H9 (cell line): ENCODE measurements at regions not wholly inside any gene's neighbourhood (a gene's known extent, or its start where the extent isn't known, plus 50 kb on each side); places are given as distances from the start of the nearest gene placed in this dataset.

Source experiments
- DNase-seq: peaks from one replicate; pipeline ENCODE4 v3.0.0-alpha.2; 2017
- H2AFZ ChIP-seq: one replicate; pipeline ENCODE4 v1.6.1; 2013; ENCODE audit warnings: mild to moderate bottlenecking, low read length, control low read depth, moderate library complexity
- H2AK5ac ChIP-seq: 2 replicates; pipeline ENCODE4 v1.6.1; 2013; ENCODE audit warnings: low read length, control low read depth, mixed read lengths; ENCODE audit not compliant: insufficient read length
- H2BK120ac ChIP-seq: one replicate; pipeline ENCODE4 v1.6.1; 2013; ENCODE audit warnings: low read depth, mild to moderate bottlenecking, low read length, control low read depth, inconsistent platforms; ENCODE audit not compliant: poor library complexity, severe bottlenecking
- H2BK12ac ChIP-seq: 2 replicates; pipeline ENCODE4 v1.6.1; 2013; ENCODE audit warnings: low read length, control low read depth, mixed read lengths, low read depth; ENCODE audit not compliant: insufficient read length
- H2BK15ac ChIP-seq: 2 replicates; pipeline ENCODE4 v1.6.1; 2013; ENCODE audit warnings: low read depth, low read length, control low read depth
- H2BK20ac ChIP-seq: one replicate; pipeline ENCODE4 v1.6.1; 2013; ENCODE audit warnings: low read depth, mild to moderate bottlenecking, low read length, control low read depth, inconsistent platforms; ENCODE audit not compliant: poor library complexity, severe bottlenecking
- H2BK5ac ChIP-seq: 2 replicates; pipeline ENCODE4 v1.6.1; 2013; ENCODE audit warnings: low read length, control low read depth, mixed read lengths; ENCODE audit not compliant: insufficient read length
- H3K14ac ChIP-seq: 2 replicates; pipeline ENCODE4 v1.6.1; 2013; ENCODE audit warnings: low read length, control low read depth; ENCODE audit not compliant: insufficient read depth
- H3K18ac ChIP-seq: 2 replicates; pipeline ENCODE4 v1.6.1; 2013; ENCODE audit warnings: low read depth, mild to moderate bottlenecking, mixed read lengths, low read length, control low read depth; ENCODE audit not compliant: insufficient read length
- H3K23ac ChIP-seq: 2 replicates; pipeline ENCODE4 v1.6.1; 2013; ENCODE audit warnings: low read length, control low read depth, mixed read lengths, low read depth; ENCODE audit not compliant: insufficient read length
- H3K23me2 ChIP-seq: 2 replicates; pipeline ENCODE4 v1.6.1; 2013; ENCODE audit warnings: low read depth, mild to moderate bottlenecking, mixed read lengths, low read length, control low read depth; ENCODE audit not compliant: insufficient read length, poor library complexity, severe bottlenecking
- H3K27ac ChIP-seq: 2 replicates; pipeline ENCODE4 v1.5.1; 2013; ENCODE audit warnings: low read length, control low read depth, mixed read lengths, low read depth; ENCODE audit not compliant: insufficient read length
- H3K27me3 ChIP-seq: 2 replicates; pipeline ENCODE4 v1.6.1; 2013; ENCODE audit warnings: low read length, control low read depth, inconsistent platforms; ENCODE audit not compliant: insufficient read depth
- H3K4ac ChIP-seq: 2 replicates; pipeline ENCODE4 v1.6.1; 2013; ENCODE audit warnings: low read depth, mild to moderate bottlenecking, control low read depth, inconsistent platforms, low read length, moderate library complexity
- H3K4me1 ChIP-seq: 2 replicates; pipeline ENCODE4 v1.6.1; 2013; ENCODE audit warnings: low read length, control low read depth, inconsistent platforms; ENCODE audit not compliant: insufficient read depth
- H3K4me2 ChIP-seq: 2 replicates; pipeline ENCODE4 v1.6.1; 2013; ENCODE audit warnings: low read length, control low read depth, mixed read lengths; ENCODE audit not compliant: insufficient read length, insufficient read depth
- H3K56ac ChIP-seq: 2 replicates; pipeline ENCODE4 v1.6.1; 2013; ENCODE audit warnings: low read depth, mild to moderate bottlenecking, mixed read lengths, low read length, control low read depth; ENCODE audit not compliant: insufficient read length
- H3K79me1 ChIP-seq: 2 replicates; pipeline ENCODE4 v1.6.1; 2013; ENCODE audit warnings: low read depth, mild to moderate bottlenecking, moderate library complexity, low read length, control low read depth, inconsistent platforms; ENCODE audit not compliant: insufficient read depth, poor library complexity, severe bottlenecking
- H3K79me2 ChIP-seq: 2 replicates; pipeline ENCODE4 v1.6.1; 2013; ENCODE audit warnings: low read length, control low read depth, inconsistent platforms; ENCODE audit not compliant: insufficient read depth
- H3K9ac ChIP-seq: 2 replicates; pipeline ENCODE4 v1.6.1; 2013; ENCODE audit warnings: low read length, control low read depth, mixed read lengths; ENCODE audit not compliant: insufficient read length; ENCODE audit errors: extremely low read depth
- H3K9me3 ChIP-seq: one replicate; pipeline ENCODE4 v1.6.1; 2013; ENCODE audit warnings: low read depth, low read length, inconsistent platforms; ENCODE audit not compliant: control insufficient read depth
- H3T11ph ChIP-seq: one replicate; pipeline ENCODE4 v1.6.1; 2013; ENCODE audit warnings: mild to moderate bottlenecking, low read length, control low read depth, inconsistent platforms
- H4K20me1 ChIP-seq: one replicate; pipeline ENCODE4 v1.6.1; 2013; ENCODE audit not compliant: control insufficient read depth, insufficient read length, insufficient read depth
- H4K5ac ChIP-seq: 2 replicates; pipeline ENCODE4 v1.6.1; 2013; ENCODE audit warnings: low read depth, mild to moderate bottlenecking, mixed read lengths, low read length, control low read depth; ENCODE audit not compliant: insufficient read length
- H4K8ac ChIP-seq: replicated peaks from 2 replicates; pipeline ENCODE4 v1.6.1; 2013; ENCODE audit warnings: low read length, control low read depth, mixed read lengths, low read depth; ENCODE audit not compliant: insufficient read length
- H4K91ac ChIP-seq: 2 replicates; pipeline ENCODE4 v1.6.1; 2013; ENCODE audit warnings: low read depth, mild to moderate bottlenecking, moderate library complexity, mixed read lengths, low read length, control low read depth; ENCODE audit not compliant: insufficient read length
- H3K27ac Mint-ChIP-seq, 3 experiments: 2 replicates in 2 of 3; 3 replicates in 1 of 3; pipeline ENCODE4 v1.8.0; 2020 to 2021; ENCODE audit warnings: mixed read lengths in 3 of 3, mild to moderate bottlenecking in 1 of 3, moderate library complexity in 1 of 3
- H3K27me3 Mint-ChIP-seq: 2 replicates; pipeline ENCODE4 v1.8.0; 2021; ENCODE audit warnings: low read depth, mild to moderate bottlenecking, moderate library complexity, mixed read lengths
- H3K36me3 Mint-ChIP-seq, 3 experiments: 2 replicates in 2 of 3; 3 replicates in 1 of 3; pipeline ENCODE4 v1.8.0; 2020 to 2021; ENCODE audit warnings: low read depth in 3 of 3, mixed read lengths in 3 of 3; ENCODE audit not compliant: insufficient read depth in 1 of 3
- H3K4me1 Mint-ChIP-seq, 2 experiments: 2 replicates each; pipeline ENCODE4 v1.8.0; 2020; ENCODE audit warnings: mixed read lengths in 2 of 2
- H3K4me3 Mint-ChIP-seq, 2 experiments: 2 replicates in 1 of 2; 3 replicates in 1 of 2; pipeline ENCODE4 v1.8.0; 2020 to 2021; ENCODE audit warnings: mild to moderate bottlenecking in 2 of 2, mixed read lengths in 2 of 2, moderate library complexity in 1 of 2
- H3K9me3 Mint-ChIP-seq, 2 experiments: 2 replicates in 1 of 2; 3 replicates in 1 of 2; pipeline ENCODE4 v1.8.0; 2020; ENCODE audit warnings: mild to moderate bottlenecking in 2 of 2, mixed read lengths in 2 of 2, moderate library complexity in 1 of 2
- WGBS: extraction: QIAGEN DNeasy Blood & Tissue Kit; methylation state at CpG from one replicate; pipeline ENCODE4 v1.1.7; 2013; ENCODE audit warnings: missing lambda C conversion rate, low lambda C conversion rate, mixed read lengths; ENCODE audit not compliant: insufficient read length; ENCODE audit errors: extremely low coverage; 5-methylcytosine and 5-hydroxymethylcytosine counted together
- TF ChIP-seq, protein P1 (sequence below): fragments of 200-600 bp; sonication (generic); conservative IDR thresholded peaks from 3 replicates; pipeline ENCODE4 v1.8.0; 2021; ENCODE audit warnings: antibody characterized with exemption, mild to moderate bottlenecking

DNA sequence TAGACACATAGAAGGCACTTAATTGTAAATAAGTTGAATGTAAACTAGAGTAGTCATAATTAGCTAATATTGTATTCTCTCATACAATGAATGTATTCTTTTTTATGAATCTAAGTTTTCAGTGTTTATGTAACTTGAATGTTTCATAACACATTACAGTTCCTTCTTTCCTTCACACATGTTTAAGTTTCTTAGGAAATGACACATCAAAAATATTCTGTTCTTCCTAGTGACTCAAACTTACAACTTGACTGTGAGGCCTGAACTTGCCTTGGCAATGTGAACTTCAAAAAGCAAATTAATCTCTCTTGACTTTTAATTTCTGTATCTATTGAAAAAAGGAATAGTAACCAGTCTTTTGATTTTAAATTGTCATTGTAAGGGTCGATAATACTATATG lies 700.1 kb downstream of the KCNT2 start:
- H3K27me3 Mint-ChIP-seq: no peaks in the 10 kb centered on the region
- H2BK12ac ChIP-seq: no peak overlapping the region
- no CpG with 5 or more reads among the region's 1 CpG for WGBS
- H3K79me1 ChIP-seq: no peaks in the 10 kb centered on the region
- H3K4me1 ChIP-seq: no peaks in the 10 kb centered on the region
- no peak overlapping the region for H3K4me3 Mint-ChIP-seq
- no peak overlapping the region for H2BK5ac ChIP-seq
- no peaks in the 10 kb centered on the region for H3K9me3 Mint-ChIP-seq
- H3K4ac ChIP-seq: no peak overlapping the region
- no peak overlapping the region for H2BK120ac ChIP-seq
- no peak overlapping the region for H3K27ac Mint-ChIP-seq
- no peak overlapping the region for H4K91ac ChIP-seq
- H3K18ac ChIP-seq: no peak overlapping the region
- H3K9ac ChIP-seq: no peak overlapping the region
- H4K5ac ChIP-seq: no peak overlapping the region
- no peak overlapping the region for H3K27ac ChIP-seq
- H2BK15ac ChIP-seq: no peak overlapping the region
- H3K23ac ChIP-seq: no peak overlapping the region
- H3T11ph ChIP-seq: no peak overlapping the region
- H3K79me2 ChIP-seq: no peaks in the 10 kb centered on the region
- H3K56ac ChIP-seq: no peak overlapping the region
- no peak for DNase-seq
- TF ChIP-seq, protein P1, sequence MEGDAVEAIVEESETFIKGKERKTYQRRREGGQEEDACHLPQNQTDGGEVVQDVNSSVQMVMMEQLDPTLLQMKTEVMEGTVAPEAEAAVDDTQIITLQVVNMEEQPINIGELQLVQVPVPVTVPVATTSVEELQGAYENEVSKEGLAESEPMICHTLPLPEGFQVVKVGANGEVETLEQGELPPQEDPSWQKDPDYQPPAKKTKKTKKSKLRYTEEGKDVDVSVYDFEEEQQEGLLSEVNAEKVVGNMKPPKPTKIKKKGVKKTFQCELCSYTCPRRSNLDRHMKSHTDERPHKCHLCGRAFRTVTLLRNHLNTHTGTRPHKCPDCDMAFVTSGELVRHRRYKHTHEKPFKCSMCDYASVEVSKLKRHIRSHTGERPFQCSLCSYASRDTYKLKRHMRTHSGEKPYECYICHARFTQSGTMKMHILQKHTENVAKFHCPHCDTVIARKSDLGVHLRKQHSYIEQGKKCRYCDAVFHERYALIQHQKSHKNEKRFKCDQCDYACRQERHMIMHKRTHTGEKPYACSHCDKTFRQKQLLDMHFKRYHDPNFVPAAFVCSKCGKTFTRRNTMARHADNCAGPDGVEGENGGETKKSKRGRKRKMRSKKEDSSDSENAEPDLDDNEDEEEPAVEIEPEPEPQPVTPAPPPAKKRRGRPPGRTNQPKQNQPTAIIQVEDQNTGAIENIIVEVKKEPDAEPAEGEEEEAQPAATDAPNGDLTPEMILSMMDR: no peak
- no peak overlapping the region for H3K4me2 ChIP-seq
- H3K36me3 Mint-ChIP-seq: no peaks in the 10 kb centered on the region
- H2AFZ ChIP-seq: no peak overlapping the region
- H3K27me3 ChIP-seq: no peaks in the 10 kb centered on the region
- no peak overlapping the region for H2AK5ac ChIP-seq
- no peaks in the 10 kb centered on the region for H4K20me1 ChIP-seq
- no peaks in the 10 kb centered on the region for H3K23me2 ChIP-seq
- H2BK20ac ChIP-seq: no peak overlapping the region
- no peaks in the 10 kb centered on the region for H3K9me3 ChIP-seq
- H3K14ac ChIP-seq: no peak overlapping the region
- no peak overlapping the region for H4K8ac ChIP-seq
- H3K4me1 Mint-ChIP-seq: no peaks in the 10 kb centered on the region
